ENCODE measurements at regions not wholly inside any gene's neighbourhood (a gene's known extent, or its start where the extent isn't known, plus 50 kb on each side); places are given as distances from the start of the nearest gene placed in this dataset.
"Not testable (repeated sequence)": the region's sequence is repeated elsewhere in the genome, so short reads cannot be mapped to it uniquely, and the experiment has no call there.

- not testable (repeated sequence) for DNase-seq (ENCODE audit: low spot score)
Measured at GRCh38 chr10:78681986-78682385, 386.8 kb upstream of the ZMIZ1 start.

GRCh38 chr10:78684947-78685346 is 383.8 kb upstream of the ZMIZ1 start:
- DNase-seq (ENCODE audit: low spot score), result no peak

- peak; percentile 34 for DNase-seq (ENCODE audit: low spot score)
Measured at GRCh38 chr10:78685466-78686103, 383.2 kb upstream of the ZMIZ1 start.

- no peak for DNase-seq (ENCODE audit: low spot score)
Measured at GRCh38 chr10:78686444-78687060, 382.2 kb upstream of the ZMIZ1 start.

GRCh38 chr10:78687626-78688025 is 381.1 kb upstream of the ZMIZ1 start:
- DNase-seq (ENCODE audit: low spot score), result no peak

- DNase-seq (ENCODE audit: low spot score), result no peak
Measured at GRCh38 chr10:78688230-78688900, 380.4 kb upstream of the ZMIZ1 start.

- no peak for DNase-seq (ENCODE audit: low spot score)
Measured at GRCh38 chr10:78688901-78689583, 379.7 kb upstream of the ZMIZ1 start.

- no peak for DNase-seq (ENCODE audit: low spot score)
Measured at GRCh38 chr10:78689584-78689935, 379.2 kb upstream of the ZMIZ1 start.

- DNase-seq (ENCODE audit: low spot score), result no peak
Measured at GRCh38 chr10:78690354-78691111, 378.2 kb upstream of the ZMIZ1 start.

- DNase-seq (ENCODE audit: low spot score), result no peak
Measured at GRCh38 chr10:78691301-78692030, 377.3 kb upstream of the ZMIZ1 start.

- DNase-seq (ENCODE audit: low spot score), result no peak
Measured at GRCh38 chr10:78692071-78692470, 376.7 kb upstream of the ZMIZ1 start.

- DNase-seq (ENCODE audit: low spot score), result no peak
Measured at GRCh38 chr10:78695846-78696245, 372.9 kb upstream of the ZMIZ1 start.

- no peak for DNase-seq (ENCODE audit: low spot score)
Measured at GRCh38 chr10:78696791-78697395, 371.9 kb upstream of the ZMIZ1 start.

GRCh38 chr10:78699971-78700370 is 368.8 kb upstream of the ZMIZ1 start:
- no peak for DNase-seq (ENCODE audit: low spot score)

- DNase-seq (ENCODE audit: low spot score), result peak; percentile 31
Measured at GRCh38 chr10:78700413-78700812, 368.4 kb upstream of the ZMIZ1 start.

- no peak for DNase-seq (ENCODE audit: low spot score)
Measured at GRCh38 chr10:78700816-78701520, 367.8 kb upstream of the ZMIZ1 start.

GRCh38 chr10:78702186-78702585 is 366.6 kb upstream of the ZMIZ1 start:
- DNase-seq (ENCODE audit: low spot score), result no peak

- no peak for DNase-seq (ENCODE audit: low spot score)
Measured at GRCh38 chr10:78702876-78703275, 365.9 kb upstream of the ZMIZ1 start.

- peak; percentile 28 for DNase-seq (ENCODE audit: low spot score)
Measured at GRCh38 chr10:78703593-78703992, 365.2 kb upstream of the ZMIZ1 start.

GRCh38 chr10:78706256-78706655 is 362.5 kb upstream of the ZMIZ1 start:
- DNase-seq (ENCODE audit: low spot score), result peak; percentile 56

Measured in A172 (cell line).